ENCODE measurements at regions not wholly inside any gene's neighbourhood (a gene's known extent, or its start where the extent isn't known, plus 50 kb on each side); places are given as distances from the start of the nearest gene placed in this dataset.

DNA sequence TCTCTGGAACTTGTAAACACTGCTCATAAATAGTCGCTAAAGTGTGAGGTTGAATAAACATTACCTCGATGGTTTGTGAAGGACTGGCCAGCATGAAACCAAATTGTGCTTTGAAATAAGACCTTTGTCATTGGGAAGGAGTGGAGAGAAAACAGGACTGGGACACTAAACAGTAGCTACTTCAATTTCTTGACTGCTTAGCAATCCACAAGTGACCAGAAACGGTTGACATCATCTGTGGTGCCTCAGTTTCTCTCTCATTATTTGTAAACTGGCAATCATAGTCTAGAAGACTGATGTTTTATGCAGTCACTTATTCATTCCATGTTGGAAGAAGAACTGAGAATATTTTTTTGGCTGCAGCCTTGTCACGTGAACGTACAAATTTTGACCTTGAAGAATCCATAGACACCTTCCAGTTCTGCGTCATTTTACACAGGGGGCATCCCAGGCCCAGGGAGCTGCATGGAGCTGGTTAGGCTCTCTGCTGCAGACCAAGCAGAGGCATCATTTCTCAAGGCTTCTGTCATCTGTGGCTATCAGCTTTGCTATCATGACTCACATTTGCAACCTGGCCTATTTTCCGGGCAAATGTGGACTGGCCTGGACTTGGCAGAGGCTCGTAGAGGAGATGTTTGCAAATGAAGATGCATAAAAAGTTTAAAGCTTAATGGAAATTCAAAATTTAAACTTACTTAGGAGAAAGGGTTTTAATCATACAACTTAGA, 391.8 kb downstream of the FGF9 start:
- peak; percentile 60 for DNase-seq

DNA sequence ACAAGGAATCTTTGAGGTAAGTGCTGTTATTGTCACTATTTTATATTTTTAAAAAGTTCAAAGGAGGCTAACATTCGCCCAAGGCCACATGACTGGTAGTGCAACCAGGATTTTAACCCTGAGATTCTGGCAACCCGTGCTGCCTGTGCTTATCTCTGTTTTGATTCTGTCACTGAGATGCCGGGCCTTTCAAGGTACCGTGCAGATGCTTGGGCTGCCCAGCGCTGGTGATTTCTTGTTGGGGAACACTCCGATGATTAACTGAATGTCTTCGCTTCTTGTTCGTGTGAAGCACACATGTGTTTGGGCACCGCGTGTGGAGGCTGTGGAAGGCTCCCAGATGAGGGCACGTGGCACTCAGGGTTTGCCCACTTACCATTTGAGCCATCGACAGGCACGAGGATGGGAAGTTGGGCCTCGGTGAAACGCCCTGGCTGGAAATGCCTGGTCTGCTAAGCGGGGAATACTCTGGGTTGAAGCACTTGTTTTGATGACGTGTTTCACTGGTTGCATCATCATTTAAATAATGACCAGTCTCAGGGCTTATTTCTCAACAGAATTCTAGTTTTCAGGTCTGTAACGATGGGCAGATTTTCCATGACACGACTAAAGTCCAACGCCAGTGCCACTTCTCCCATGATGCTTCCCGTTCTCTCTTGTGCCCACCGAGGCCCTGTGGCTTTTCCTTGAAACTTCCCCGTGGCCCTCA, 392.7 kb downstream of the FGF9 start:
- DNase-seq: no peak

DNA sequence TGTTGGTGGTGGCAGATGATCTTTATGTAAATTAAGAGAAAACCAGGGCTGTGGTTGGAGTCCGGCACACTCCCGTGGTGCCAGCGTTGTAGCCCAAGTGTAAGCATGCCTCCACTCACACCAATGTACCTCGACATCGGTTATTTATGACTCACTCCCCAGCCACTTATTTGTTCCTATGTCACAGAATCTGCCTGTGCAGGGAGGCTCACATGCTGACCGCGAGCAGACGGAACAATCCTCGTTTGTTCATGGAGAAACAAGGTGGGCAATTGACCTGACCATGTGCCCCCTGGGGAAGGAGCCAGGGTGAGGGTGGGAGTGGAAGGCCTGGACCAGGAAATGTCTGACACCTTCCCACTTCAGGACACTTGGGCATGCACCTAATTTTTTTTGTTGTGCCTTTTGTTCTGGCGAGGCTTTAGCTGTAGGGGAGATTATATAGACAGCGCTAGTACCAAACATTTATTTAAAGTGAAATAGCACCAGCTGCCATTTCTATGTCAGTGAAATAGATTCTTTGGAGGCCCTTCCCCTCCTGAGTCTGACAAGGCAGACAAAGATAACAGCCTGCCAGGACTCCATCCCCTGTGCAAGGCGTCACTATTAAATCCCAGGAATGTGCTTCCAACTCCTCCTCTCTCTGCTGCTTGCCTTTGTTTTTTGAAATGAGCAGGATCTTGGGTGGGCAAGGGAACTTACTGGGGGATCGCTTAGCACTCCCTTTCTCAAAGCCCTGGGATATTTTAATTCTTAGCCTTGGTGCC, 394.2 kb downstream of the FGF9 start:
- DNase-seq: peak; percentile 68

DNA sequence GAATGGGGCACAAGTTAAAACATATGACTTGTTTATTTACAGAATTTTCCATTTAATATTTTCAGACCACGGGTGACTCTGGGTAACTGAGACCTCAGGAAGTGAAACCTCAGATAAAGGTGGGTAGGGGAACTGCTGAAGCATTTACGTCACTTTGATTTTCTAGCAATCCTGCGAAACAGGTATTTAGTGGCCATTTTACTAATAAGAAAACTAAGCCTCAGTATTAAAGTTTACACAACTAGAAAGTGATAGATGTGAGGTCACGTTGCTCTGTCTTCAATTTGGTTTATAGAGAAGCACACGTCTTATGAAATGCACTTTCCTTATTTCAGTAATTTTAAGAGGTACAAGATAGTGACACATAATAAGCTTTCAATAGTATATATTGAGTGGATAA, 402.8 kb downstream of the FGF9 start:
- DNase-seq: no peak

DNA sequence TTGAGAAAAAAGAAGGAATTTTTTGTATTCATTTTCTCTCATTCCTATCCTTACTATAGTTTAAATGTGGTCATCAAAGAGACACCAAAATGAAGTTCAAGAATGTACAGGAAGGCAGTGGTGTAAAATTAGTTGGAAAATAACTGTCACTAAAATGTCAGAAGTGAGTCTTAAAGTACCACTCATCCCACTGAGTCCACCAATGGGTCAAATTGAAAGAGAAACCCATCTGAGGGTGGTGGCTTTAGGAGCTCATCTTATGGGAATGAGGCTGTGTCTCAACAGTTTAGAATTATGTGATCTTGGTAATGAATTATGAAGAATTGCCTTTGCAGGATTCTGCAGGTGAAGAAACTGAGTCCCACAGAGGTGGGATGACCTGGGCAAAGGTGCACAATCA, 403.5 kb downstream of the FGF9 start:
- DNase-seq: no peak

DNA sequence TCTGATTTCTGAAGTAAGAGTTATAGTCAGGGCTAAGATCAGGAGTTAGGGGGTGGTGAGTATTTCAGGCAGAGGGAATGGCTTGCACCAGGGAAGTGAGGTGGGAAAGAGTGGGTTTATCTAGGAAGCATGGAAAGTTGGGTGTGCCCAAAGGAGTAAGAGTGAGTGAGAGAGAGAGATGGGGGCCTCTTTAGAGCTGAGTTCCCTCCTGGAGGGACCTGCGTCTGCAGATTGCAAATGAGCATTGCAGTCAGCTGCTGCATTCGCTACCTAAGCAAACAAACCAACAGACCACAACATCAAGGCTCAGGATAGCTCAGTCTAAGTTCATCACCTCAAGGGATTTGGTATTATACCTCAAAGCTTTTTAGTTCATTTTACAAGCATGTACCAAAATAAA, 405.8 kb downstream of the FGF9 start:
- DNase-seq: no peak

DNA sequence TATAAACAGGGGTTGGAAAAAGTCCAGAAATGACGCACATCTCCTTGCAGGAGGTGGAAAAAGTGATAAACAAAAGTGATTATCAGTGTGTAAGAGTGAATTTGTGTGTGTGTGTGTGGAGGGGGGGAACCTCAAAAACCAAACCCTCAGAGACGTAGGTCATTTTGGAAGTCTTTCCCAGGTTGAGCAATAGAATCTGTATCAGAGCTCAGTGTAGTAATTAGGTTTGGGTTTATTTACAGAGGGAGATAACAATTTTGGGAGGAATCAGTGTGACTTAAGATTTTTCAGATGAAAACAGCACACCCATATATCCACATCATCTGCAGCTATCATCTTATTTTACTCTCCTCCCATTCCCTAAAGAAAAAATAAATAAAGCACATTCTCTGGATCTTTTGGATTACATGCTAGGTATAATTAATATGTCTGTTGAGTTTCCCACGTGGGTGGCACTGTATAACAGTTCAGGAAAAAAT, 406.4 kb downstream of the FGF9 start:
- no peak for DNase-seq

DNA sequence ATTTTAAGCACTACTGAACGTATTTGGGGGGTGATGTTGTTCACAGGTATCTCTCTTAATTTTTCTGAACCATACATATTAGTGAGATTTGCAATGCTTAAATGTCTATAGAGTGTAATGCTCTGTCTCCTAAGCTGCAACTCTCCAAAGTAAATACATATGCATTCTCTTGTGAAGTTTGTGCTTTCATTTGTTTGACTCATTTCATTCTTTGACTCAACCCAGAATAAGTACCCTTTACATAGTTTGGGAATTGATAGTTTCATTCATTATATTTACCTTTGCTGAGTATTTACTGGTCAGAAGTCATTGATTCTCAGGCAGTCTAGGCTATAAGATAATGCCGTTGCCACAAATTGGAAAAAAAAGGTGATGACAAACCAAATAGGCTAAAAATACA, 406.9 kb downstream of the FGF9 start:
- DNase-seq: no peak

DNA sequence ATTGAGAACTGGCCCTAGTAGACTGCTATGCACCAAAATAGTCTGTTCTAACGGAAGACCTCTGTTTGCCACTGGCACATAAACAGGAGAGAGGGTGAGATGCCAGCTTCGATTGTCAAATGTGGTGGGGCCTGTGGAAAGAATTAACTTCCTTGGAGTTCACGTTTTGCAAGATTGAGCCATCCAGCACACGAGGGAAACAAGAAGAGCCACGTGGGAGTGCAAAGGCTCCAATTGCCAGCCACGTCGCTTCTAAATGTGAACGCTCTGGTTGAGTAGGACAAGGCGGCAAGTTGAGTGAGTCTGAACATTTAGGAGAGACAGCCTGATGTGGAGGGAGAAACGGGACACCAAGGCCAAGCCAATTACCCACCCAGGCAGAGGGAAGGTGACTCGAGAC, 409.1 kb downstream of the FGF9 start:
- DNase-seq: no peak

DNA sequence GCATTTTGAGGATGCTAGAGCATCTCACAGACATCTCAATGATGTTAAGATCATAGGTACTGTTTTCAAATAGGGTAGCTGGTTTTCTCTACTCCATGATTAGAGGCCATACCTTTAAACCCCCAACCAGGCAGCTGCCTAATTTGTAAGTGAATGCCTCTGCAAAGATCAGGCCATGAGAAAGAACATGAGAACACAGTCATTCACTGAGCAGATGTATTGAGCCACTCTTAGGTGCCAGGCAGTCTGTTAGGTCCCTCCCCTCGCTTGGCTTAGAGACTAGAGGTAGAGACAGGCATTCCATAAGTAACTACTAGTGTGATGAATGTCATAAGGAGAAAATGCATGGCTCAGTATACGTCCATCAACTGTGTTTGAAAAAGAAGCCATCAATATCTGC, 410.0 kb downstream of the FGF9 start:
- DNase-seq: no peak

DNA sequence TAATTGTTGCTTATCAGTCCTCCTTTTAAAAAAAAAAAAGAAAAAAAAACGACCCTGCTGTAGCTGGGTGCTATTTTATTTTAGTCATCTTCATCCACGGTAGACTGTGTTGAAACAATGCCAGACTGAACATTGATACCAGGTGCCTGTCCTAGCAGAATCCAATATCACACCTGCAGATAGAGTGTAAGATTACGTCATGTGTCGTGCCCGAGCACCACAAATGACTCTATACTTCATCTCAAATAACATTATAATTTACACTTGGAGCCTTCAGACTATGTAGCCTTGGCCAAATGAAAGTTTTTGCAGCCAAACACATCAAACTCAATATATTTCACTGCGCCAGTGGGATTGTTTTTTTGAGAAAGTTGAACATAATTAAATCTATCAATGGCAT, 410.6 kb downstream of the FGF9 start:
- no peak for DNase-seq

DNA sequence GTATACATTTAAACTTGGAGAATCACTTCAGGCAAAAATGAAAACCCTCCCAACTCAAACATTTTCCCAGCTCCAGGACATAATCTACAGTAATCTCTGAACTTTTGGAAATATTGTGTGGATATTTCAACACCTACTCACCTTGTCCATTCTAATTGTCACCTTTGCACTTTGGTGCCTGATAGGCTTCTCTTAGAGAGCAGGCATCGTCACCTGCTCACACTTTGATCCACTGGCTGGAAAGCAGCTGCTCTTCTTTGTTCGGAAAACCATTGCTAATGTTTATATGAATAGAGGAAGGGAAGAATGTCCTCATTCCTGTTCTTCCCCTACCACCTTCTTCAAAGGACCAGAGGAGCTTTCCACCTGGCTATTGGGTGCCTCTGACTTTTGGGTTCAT, 411.2 kb downstream of the FGF9 start:
- DNase-seq: no peak

DNA sequence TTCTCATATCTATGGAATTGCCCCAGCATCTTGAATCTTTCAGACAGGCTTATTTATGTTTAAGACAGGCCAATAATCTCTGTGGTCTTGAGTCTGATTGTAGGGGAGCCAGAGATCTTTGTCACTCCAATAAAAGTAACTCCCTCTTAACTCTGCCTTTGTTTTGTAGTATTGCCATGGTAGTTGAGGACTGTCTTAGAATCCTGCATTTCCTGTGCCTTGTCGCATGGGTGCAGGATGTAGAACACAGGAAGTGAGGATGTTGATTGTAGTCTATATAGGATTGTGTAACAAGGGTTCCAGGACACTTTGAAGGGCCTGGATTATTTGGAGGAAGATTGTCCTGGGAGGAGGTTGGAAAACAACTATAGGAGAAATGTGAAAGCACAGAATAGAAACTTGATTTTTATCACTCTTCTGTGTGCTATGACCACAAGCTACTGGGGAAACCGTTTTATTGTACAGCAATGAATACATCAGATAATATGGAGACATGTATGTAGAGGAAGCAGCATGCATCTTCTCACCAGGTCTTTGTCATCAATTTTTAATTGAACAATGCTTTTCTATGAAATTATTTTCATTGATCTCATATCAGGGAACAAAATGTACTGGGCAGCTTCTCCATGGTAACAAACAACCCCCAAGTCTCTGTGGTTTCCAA, 411.7 kb downstream of the FGF9 start:
- no peak for DNase-seq

DNA sequence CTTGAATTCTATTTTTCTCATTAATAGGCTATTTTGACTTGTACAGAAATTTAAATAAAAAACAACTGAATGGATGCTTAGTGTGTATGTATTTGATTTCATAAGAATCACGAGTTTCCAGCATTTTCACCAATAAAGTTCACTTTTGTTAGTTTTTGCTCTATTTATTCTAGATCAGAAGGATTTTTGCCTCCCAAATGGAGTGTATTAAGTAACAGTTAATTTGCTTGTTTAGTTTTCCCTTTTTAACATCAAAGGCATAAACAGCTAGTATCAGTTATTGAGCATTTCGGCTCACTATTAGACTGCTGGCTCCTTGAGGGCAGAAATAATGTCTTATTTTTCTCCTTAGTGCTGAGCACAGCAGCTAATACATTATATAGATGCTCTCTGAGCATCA, 414.1 kb downstream of the FGF9 start:
- DNase-seq: no peak

DNA sequence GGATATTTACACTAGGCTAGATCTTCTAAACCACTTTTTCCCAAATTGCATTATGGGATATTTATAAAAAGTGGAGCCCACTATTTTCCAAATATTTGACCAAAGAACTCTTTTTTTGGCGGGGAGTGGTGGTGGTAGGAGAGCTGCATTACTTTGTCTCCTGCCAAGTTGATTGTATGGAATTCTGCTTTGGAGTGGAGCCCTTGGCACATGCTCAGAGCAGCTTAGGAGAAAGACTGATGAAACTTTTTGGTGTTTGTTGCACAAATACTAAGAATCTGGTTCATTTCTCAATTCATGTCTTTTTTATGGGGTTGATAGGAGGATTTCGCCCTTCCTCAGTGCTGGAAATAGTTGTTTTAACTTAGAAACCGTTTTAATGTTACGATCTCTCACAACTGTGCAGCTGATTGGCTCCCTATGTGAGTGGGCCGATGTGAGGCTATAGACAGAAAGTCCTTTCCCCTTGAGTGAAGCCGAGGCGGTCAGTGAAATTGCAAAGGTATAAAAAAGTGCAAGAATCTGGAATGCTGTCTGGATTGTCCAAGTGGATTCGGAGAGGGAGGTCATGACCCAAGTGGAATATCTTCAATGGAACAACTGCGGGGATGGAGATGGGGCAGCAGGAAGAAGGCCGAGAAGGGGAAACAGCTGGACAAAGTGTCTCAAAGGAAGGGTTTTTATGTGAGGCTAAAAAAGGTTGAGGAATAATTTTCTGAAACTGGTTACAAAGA, 415.9 kb downstream of the FGF9 start:
- no peak for DNase-seq

DNA sequence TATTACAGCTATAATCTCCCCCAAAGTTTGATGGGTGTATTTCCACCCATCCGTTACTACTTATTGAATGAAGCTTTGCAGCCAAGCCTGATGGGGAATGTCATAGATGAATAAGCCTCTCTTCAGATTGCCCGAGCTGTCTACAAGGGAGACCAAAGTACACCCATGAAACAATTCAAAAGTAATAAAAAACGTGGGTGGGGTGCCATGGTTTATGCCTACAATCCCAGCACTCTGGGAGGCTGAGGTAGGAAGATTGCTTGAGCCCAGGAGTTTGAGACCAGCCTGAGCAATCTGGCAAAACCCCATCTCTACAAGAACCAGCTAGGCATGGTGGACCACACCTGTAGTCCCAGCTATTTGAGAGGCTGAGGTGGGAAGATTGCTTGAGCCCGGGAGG, 419.2 kb downstream of the FGF9 start:
- DNase-seq: no peak

DNA sequence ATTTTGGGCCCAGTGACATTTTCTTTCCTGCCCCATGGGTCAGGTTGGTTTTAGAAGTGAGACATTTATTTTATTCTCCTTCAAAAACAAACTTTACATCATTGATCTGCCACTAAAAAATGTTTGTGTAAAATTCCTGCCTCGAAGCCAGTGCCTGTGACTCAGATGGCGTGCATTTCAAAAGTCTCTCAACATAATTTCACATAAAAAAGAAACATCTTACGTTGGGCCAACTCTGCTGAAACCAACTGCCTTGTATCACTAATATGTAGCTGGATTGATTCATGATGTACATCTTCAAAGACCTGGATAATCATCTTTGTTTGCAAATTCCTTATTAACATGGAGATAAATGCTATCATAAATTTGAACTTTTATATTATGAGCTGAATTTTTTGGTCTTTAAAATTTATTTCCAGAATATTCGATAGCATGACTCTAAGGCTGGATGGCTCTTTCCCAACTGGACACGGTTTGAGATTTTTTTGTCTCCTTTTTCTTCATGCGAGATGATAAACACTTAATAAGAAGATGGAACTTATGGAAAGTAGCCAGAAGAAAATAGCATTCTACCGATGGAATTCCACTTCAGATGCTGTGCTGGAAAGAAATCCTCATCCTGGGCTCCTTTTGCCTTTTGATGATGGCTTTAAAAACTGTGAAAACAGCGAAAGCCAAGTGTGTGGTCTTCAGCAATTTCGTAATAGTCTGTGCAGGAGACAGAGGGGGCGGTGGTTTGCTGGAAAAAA, 420.5 kb downstream of the FGF9 start:
- DNase-seq: no peak

DNA sequence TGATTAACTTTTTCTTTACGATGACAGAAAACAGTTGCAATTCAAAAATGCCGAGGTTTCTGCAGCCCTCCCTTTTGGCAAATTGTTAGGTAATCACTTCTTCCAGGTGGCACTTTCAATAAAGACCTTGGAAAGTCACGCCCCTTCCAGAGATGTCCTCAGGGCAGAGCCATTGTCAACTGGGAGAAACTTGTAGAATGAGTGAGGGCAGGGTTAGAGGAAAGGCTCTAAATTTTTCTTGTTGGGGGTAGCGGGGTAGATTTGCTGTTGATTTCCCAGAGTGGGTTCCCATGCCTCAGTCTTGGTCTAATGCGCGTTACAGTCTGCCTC, 421.1 kb downstream of the FGF9 start:
- DNase-seq: no peak

DNA sequence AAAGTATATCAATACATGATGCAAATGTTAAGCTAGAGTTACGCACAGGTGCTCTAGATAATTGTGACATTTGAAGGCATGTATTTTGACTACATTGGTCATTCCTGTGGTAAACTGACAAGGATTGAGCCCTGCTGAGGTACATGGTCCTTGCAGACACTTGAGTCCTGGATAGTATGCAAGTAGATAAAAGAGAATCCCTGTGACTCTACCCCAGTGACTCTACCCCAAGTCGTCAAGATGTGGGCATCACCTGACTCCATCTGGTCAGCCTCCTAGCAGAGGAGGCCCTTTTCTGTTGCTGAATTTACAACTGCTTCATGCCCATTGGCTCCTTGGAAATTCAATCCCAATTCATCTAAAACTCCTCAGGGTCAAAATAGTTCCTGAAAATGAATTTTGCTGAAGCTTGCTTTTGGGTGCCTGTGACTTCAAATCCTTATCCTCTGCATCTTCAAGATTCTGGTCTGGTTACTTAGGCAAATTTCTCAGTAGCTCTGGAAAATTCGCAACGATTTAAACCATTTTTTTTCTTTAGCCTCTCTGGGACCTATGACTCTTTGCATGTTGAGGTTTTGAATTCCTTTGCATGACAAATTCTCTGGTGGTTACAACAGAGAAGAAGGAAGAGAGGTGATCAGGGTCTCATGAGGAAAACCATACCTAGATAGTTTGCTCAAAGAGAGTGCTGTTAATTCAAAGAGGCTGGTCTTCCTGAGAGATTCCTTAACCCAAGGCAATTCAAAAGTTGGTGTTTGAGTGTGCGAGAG, 422.1 kb downstream of the FGF9 start:
- no peak for DNase-seq

DNA sequence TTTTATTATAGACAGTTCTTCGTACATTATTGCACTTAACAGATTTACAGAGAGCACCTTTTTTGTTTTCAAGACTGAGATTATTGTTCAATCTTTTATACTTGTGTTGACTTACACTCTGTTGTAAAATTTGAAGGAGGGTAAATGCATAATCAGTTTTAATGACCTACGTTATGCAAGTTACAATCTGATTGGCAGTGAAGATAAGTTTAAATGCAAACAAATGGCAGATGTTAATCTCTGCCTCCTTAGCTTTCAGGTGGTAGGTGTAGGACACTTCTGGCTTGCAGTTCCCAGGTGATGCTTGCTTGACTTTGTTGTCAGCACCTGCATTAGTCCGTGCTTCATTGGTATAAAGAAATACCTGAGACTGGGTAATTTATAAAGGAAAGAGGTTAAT, 424.9 kb downstream of the FGF9 start:
- DNase-seq: no peak

DNA sequence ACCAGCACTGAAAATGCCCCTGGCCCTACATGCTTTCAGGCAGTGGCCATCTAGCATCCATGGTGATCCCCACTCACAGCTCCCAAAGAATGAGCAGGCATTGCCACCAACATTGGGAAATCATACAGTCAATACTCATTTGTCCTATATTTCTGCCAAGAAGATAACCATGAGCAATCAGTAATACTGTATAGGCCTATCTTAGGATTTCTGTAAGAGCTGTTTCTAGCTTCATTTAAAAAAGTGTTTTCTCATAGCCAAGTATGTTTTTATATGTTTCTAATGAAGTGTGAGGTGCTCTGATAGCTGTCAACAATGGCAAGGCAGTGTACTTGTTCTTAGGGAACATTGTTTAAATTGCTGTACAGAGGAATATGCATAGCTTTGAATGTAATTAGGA, 428.7 kb downstream of the FGF9 start:
- DNase-seq: no peak
